ENCODE measurements at regions not wholly inside any gene's neighbourhood (a gene's known extent, or its start where the extent isn't known, plus 50 kb on each side); places are given as distances from the start of the nearest gene placed in this dataset.

GRCh38 chr15:68000754-68001153 lies 53.4 kb upstream of the PIAS1 start:
- Histone ChIP-seq H3K27ac (no peak overlapping the region), H3K9me3 (no peaks in the 10 kb centered on the region), H3K4me3 (no peak overlapping the region), H3K4me1 (no peaks in the 10 kb centered on the region), H3K27me3 (no peaks in the 10 kb centered on the region), H3K36me3 (no peaks in the 10 kb centered on the region)
- intact Hi-C loops (cut with DNase I; ENCODE audit: low total_unique reads), result loop anchor here (5.0 kb wide), 1 partner anchor 1613 kb away; the partner anchor contains the start of gene MAP2K1
- DNase-seq (ENCODE audit: low spot score in 2 of 2), result no peak
- TF ChIP-seq POLR2AphosphoS5 (IDR thresholded peaks at IDR 0.05), result no peak
- no peak for TF ChIP-seq POLR2A (IDR thresholded peaks at IDR 0.05)
- TF ChIP-seq CTCF (IDR thresholded peaks at IDR 0.05), result no peak

GRCh38 chr15:68001811-68002210 lies 52.3 kb upstream of the PIAS1 start:
- no peak for DNase-seq (ENCODE audit: low spot score in 2 of 2)
- intact Hi-C loops (cut with DNase I; ENCODE audit: low total_unique reads), result loop anchor here (5.0 kb wide), 1 partner anchor 1615 kb away; the partner anchor contains the start of gene MAP2K1

GRCh38 chr15:68003297-68003696 lies 50.8 kb upstream of the PIAS1 start:
- no peak overlapping the region for H3K27ac ChIP-seq
- DNase-seq (ENCODE audit: low spot score in 2 of 2), result no peak
- intact Hi-C loops (cut with DNase I; ENCODE audit: low total_unique reads), result loop anchor here (5.0 kb wide), 1 partner anchor 1616 kb away; the partner anchor contains the start of gene MAP2K1
- peaks cover 0 to 5% of the 10 kb centered on the region in 2 donors for H3K9me3 ChIP-seq
- no peaks in the 10 kb centered on the region for H3K27me3 ChIP-seq
- TF ChIP-seq POLR2A (IDR thresholded peaks at IDR 0.05) (no peak), POLR2AphosphoS5 (IDR thresholded peaks at IDR 0.05) (no peak), CTCF (IDR thresholded peaks at IDR 0.05) (no peak)
- H3K36me3 ChIP-seq, result no peaks in the 10 kb centered on the region
- no peaks in the 10 kb centered on the region for H3K4me1 ChIP-seq
- H3K4me3 ChIP-seq, result no peak overlapping the region

More at GRCh38 chr15:68001811-68002210, 52.3 kb upstream of the PIAS1 start:
- Histone ChIP-seq H3K9me3 (no peaks in the 10 kb centered on the region), H3K27ac (no peak overlapping the region), H3K36me3 (no peaks in the 10 kb centered on the region), H3K4me1 (no peaks in the 10 kb centered on the region), H3K4me3 (no peak overlapping the region), H3K27me3 (no peaks in the 10 kb centered on the region)
- TF ChIP-seq POLR2A (IDR thresholded peaks at IDR 0.05), result no peak
- TF ChIP-seq POLR2AphosphoS5 (IDR thresholded peaks at IDR 0.05), result no peak
- no peak for TF ChIP-seq CTCF (IDR thresholded peaks at IDR 0.05)

Data from breast epithelium (tissue), 4 donors.